Large intestine (tissue), 3 donors: ENCODE measurements at regions not wholly inside any gene's neighbourhood (a gene's known extent, or its start where the extent isn't known, plus 50 kb on each side); places are given as distances from the start of the nearest gene placed in this dataset.

Experiments
- DNase-seq, 2 donors: peaks; one replicate each; pipeline versions ENCODE4 v3.0.0 to v3.0.0-alpha.2; 2013
- H3K27ac ChIP-seq: one replicate; pipeline ENCODE4 v1.5.1; 2013; ENCODE audit warnings: low read length
- H3K27me3 ChIP-seq: 2 replicates; pipeline ENCODE4 v1.6.1; 2013; ENCODE audit warnings: low read length; ENCODE audit not compliant: control insufficient read depth, insufficient read depth
- H3K36me3 ChIP-seq: 2 replicates; pipeline ENCODE4 v1.6.1; 2013; ENCODE audit warnings: low read length; ENCODE audit not compliant: control insufficient read depth, insufficient read depth
- H3K4me1 ChIP-seq: one replicate; pipeline ENCODE4 v1.6.1; 2013; ENCODE audit warnings: low read length; ENCODE audit not compliant: control insufficient read depth, insufficient read depth
- H3K4me3 ChIP-seq: one replicate; pipeline ENCODE4 v1.5.1; 2013; ENCODE audit warnings: low read length
- H3K9me3 ChIP-seq: one replicate; pipeline ENCODE4 v1.6.1; 2013; ENCODE audit warnings: mild to moderate bottlenecking, low read depth, low read length, moderate library complexity; ENCODE audit not compliant: control insufficient read depth
- WGBS: methylation state at CpG from one replicate; pipeline ENCODE4 v1.1.5; 2013; ENCODE audit warnings: low lambda C conversion rate; ENCODE audit not compliant: insufficient coverage; 5-methylcytosine and 5-hydroxymethylcytosine counted together

GRCh38 chr18:2030647-2031046, 540.7 kb downstream of the METTL4 start:
- Histone ChIP-seq H3K4me3 (no peak overlapping the region), H3K27ac (no peak overlapping the region), H3K27me3 (no peaks in the 10 kb centered on the region), H3K36me3 (no peaks in the 10 kb centered on the region), H3K4me1 (no peaks in the 10 kb centered on the region), H3K9me3 (no peaks in the 10 kb centered on the region)
- DNase-seq: no peak

GRCh38 chr18:2032036-2032435, 539.3 kb downstream of the METTL4 start:
- no peak overlapping the region for H3K4me3 ChIP-seq
- H3K27ac ChIP-seq: no peak overlapping the region
- H3K9me3 ChIP-seq: no peaks in the 10 kb centered on the region
- no peaks in the 10 kb centered on the region for H3K4me1 ChIP-seq
- H3K27me3 ChIP-seq: no peaks in the 10 kb centered on the region
- no peaks in the 10 kb centered on the region for H3K36me3 ChIP-seq
- DNase-seq: no peak

GRCh38 chr18:2035056-2035455, 536.2 kb downstream of the METTL4 start:
- Histone ChIP-seq H3K9me3 (no peaks in the 10 kb centered on the region), H3K36me3 (no peaks in the 10 kb centered on the region), H3K27ac (no peak overlapping the region), H3K27me3 (no peaks in the 10 kb centered on the region), H3K4me1 (no peaks in the 10 kb centered on the region), H3K4me3 (no peak overlapping the region)
- WGBS: 96% methylated on average over 7 of the region's 7 CpGs
- no peak for DNase-seq

- H3K27ac ChIP-seq: no peak overlapping the region
- H3K9me3 ChIP-seq: no peaks in the 10 kb centered on the region
- H3K36me3 ChIP-seq: no peaks in the 10 kb centered on the region
- no peak for DNase-seq
- WGBS: no CpG with 5 or more reads among the region's 3 CpGs
- H3K27me3 ChIP-seq: no peaks in the 10 kb centered on the region
- no peak overlapping the region for H3K4me3 ChIP-seq
- H3K4me1 ChIP-seq: no peaks in the 10 kb centered on the region
Observed at GRCh38 chr18:2036086-2036485, 535.2 kb downstream of the METTL4 start.

- 100% methylated on average over 1 of the region's 3 CpGs for WGBS
- Histone ChIP-seq H3K4me3 (no peak overlapping the region), H3K36me3 (no peaks in the 10 kb centered on the region), H3K9me3 (no peaks in the 10 kb centered on the region), H3K27me3 (no peaks in the 10 kb centered on the region), H3K4me1 (no peaks in the 10 kb centered on the region), H3K27ac (no peak overlapping the region)
- DNase-seq: no peak
Observed at GRCh38 chr18:2040279-2040678, 531.0 kb downstream of the METTL4 start.

GRCh38 chr18:2049986-2050385, 521.3 kb downstream of the METTL4 start:
- H3K27me3 ChIP-seq: no peaks in the 10 kb centered on the region
- H3K4me3 ChIP-seq: no peak overlapping the region
- H3K9me3 ChIP-seq: no peaks in the 10 kb centered on the region
- no peak for DNase-seq
- no peaks in the 10 kb centered on the region for H3K36me3 ChIP-seq
- WGBS: no CpG with 5 or more reads among the region's 4 CpGs
- H3K4me1 ChIP-seq: no peaks in the 10 kb centered on the region
- H3K27ac ChIP-seq: no peak overlapping the region

- no peaks in the 10 kb centered on the region for H3K4me1 ChIP-seq
- 57% methylated on average over 1 of the region's 3 CpGs for WGBS
- H3K9me3 ChIP-seq: no peaks in the 10 kb centered on the region
- no peak overlapping the region for H3K4me3 ChIP-seq
- no peaks in the 10 kb centered on the region for H3K27me3 ChIP-seq
- no peak overlapping the region for H3K27ac ChIP-seq
- DNase-seq: no peak
- no peaks in the 10 kb centered on the region for H3K36me3 ChIP-seq
Observed at GRCh38 chr18:2050702-2051201, 520.6 kb downstream of the METTL4 start.

GRCh38 chr18:2053490-2054089, 517.7 kb downstream of the METTL4 start:
- Histone ChIP-seq H3K27ac (no peak overlapping the region), H3K36me3 (no peaks in the 10 kb centered on the region), H3K27me3 (no peaks in the 10 kb centered on the region), H3K4me3 (no peak overlapping the region), H3K9me3 (no peaks in the 10 kb centered on the region), H3K4me1 (no peaks in the 10 kb centered on the region)
- no peak for DNase-seq
- 100% methylated on average over 2 of the region's 3 CpGs for WGBS

- no peaks in the 10 kb centered on the region for H3K9me3 ChIP-seq
- H3K4me1 ChIP-seq: no peaks in the 10 kb centered on the region
- no peak overlapping the region for H3K27ac ChIP-seq
- 0% methylated on average over 1 of the region's 4 CpGs for WGBS
- no peak overlapping the region for H3K4me3 ChIP-seq
- no peaks in the 10 kb centered on the region for H3K36me3 ChIP-seq
- DNase-seq: no peak
- no peaks in the 10 kb centered on the region for H3K27me3 ChIP-seq
Observed at GRCh38 chr18:2059336-2059735, 512.0 kb downstream of the METTL4 start.

- no peaks in the 10 kb centered on the region for H3K27me3 ChIP-seq
- no peak for DNase-seq
- no peak overlapping the region for H3K27ac ChIP-seq
- no peaks in the 10 kb centered on the region for H3K36me3 ChIP-seq
- H3K4me3 ChIP-seq: no peak overlapping the region
- no CpG with 5 or more reads among the region's 1 CpG for WGBS
- no peaks in the 10 kb centered on the region for H3K9me3 ChIP-seq
- H3K4me1 ChIP-seq: no peaks in the 10 kb centered on the region
Observed at GRCh38 chr18:2060086-2060485, 511.2 kb downstream of the METTL4 start.

- Histone ChIP-seq H3K9me3 (no peaks in the 10 kb centered on the region), H3K4me3 (no peak overlapping the region), H3K36me3 (no peaks in the 10 kb centered on the region), H3K4me1 (no peaks in the 10 kb centered on the region), H3K27me3 (no peaks in the 10 kb centered on the region), H3K27ac (no peak overlapping the region)
- DNase-seq: no peak
- 57% methylated on average over 2 of the region's 4 CpGs for WGBS
Observed at GRCh38 chr18:2070631-2071030, 500.7 kb downstream of the METTL4 start.
